Fibroblast of lung (primary cell): ENCODE measurements at regions not wholly inside any gene's neighbourhood (a gene's known extent, or its start where the extent isn't known, plus 50 kb on each side); places are given as distances from the start of the nearest gene placed in this dataset.
A peak's percentile ranks its signal among the peaks of the same experiment; 100 is the strongest.

Source experiments
- DNase-seq, 2 donors: peaks; one replicate each; pipeline versions ENCODE4 v3.0.0 to v3.0.0-alpha.2; 2010; ENCODE audit warnings: low read depth in 2 of 2
- H2AFZ ChIP-seq: 2 replicates; pipeline ENCODE4 v1.5.1; 2012; ENCODE audit warnings: low read length, control low read depth, inconsistent platforms
- H3K27ac ChIP-seq: 2 replicates; pipeline ENCODE4 v1.5.1; 2011; ENCODE audit warnings: low read length, control low read depth; ENCODE audit not compliant: insufficient read depth
- H3K27me3 ChIP-seq: 2 replicates; pipeline ENCODE4 v1.5.1; 2011; ENCODE audit warnings: mild to moderate bottlenecking, low read length; ENCODE audit not compliant: control insufficient read depth, insufficient read depth
- H3K36me3 ChIP-seq: 2 replicates; pipeline ENCODE4 v1.5.1; 2011; ENCODE audit warnings: low read length; ENCODE audit not compliant: control insufficient read depth, insufficient read depth
- H3K4me1 ChIP-seq: 2 replicates; pipeline ENCODE4 v1.5.1; 2011; ENCODE audit warnings: low read length; ENCODE audit not compliant: control insufficient read depth, insufficient read depth; ENCODE audit errors: extremely low read depth
- H3K4me2 ChIP-seq: 2 replicates; pipeline ENCODE4 v1.5.1; 2011; ENCODE audit warnings: low read length, control low read depth; ENCODE audit not compliant: insufficient read depth; ENCODE audit errors: extremely low read depth
- H3K4me3 ChIP-seq, 4 experiments: fragments of 200-600 bp in 1 of 4; sonication (generic) in 1 of 4; replicated peaks in 1 of 4; 2 replicates each; pipeline ENCODE4 v1.5.1; 2011 to 2016; ENCODE audit warnings: low read length in 4 of 4, low read depth in 3 of 4, mild to moderate bottlenecking in 3 of 4, control low read depth in 2 of 4, inconsistent platforms in 1 of 4, mixed read lengths in 1 of 4; ENCODE audit not compliant: insufficient read depth in 1 of 4; ENCODE audit errors: control extremely low read depth in 1 of 4
- H3K79me2 ChIP-seq: 2 replicates; pipeline ENCODE4 v1.5.1; 2012; ENCODE audit warnings: mild to moderate bottlenecking, low read length, inconsistent platforms; ENCODE audit not compliant: control insufficient read depth, insufficient read depth
- H3K9ac ChIP-seq: 2 replicates; pipeline ENCODE4 v1.5.1; 2011; ENCODE audit warnings: mild to moderate bottlenecking, low read length, control low read depth; ENCODE audit not compliant: insufficient read depth
- H3K9me3 ChIP-seq: 2 replicates; pipeline ENCODE4 v1.5.1; 2012; ENCODE audit warnings: low read depth, low read length; ENCODE audit not compliant: control insufficient read depth, insufficient read depth
- H4K20me1 ChIP-seq: 2 replicates; pipeline ENCODE4 v1.5.1; 2011; ENCODE audit warnings: low read length; ENCODE audit not compliant: control insufficient read depth, insufficient read depth; ENCODE audit errors: extremely low read depth
- EZH2 ChIP-seq: IDR thresholded peaks from 2 replicates; pipeline ENCODE4 v1.5.1; 2012; ENCODE audit warnings: low read length, control low read depth, mild to moderate bottlenecking; ENCODE audit errors: missing control alignments
- TF ChIP-seq, protein P1 (sequence below), 2 donors: IDR thresholded peaks in 1 of 2; conservative IDR thresholded peaks in 1 of 2; 1 replicate in 1 of 2; 2 replicates in 1 of 2; pipeline ENCODE4 v1.5.1; 2011 to 2012; ENCODE audit warnings: low read length in 2 of 2, control low read depth in 1 of 2, inconsistent platforms in 1 of 2, low read depth in 1 of 2, mild to moderate bottlenecking in 1 of 2

DNA sequence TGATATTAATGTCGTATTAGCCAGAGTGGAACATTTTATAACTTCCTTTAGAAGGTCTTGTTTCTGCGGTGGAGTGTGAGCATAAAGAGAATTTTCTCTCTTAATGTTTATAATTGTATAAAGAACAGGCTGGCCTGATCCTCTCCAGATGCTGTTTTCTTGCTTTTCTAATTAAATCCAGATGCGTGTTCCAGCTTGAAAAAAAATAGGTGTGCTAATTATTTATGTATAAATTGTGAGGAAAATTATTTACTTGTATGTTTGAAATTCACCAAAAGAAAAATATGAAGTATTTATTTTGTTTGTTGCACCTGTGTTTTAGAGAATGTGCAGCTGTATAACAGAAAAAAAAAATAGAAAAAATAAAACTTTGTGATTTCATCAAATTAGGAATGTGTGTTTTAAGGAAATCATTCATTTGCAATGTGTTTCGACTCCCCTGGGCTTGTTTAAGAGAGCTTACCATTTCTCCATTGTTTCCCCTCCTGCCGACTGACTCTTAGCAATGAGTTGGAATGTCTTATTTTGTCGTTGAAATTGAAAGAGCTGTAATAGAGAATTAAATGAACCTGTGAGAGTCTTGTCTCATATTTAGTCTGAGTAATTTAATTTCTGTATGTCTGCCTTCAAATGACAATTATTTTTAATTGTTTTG, 220.1 kb upstream of the NXPH2 start:
- Histone ChIP-seq H3K27me3 (no peaks in the 10 kb centered on the region), H3K4me1 (no peaks in the 10 kb centered on the region), H4K20me1 (no peaks in the 10 kb centered on the region), H3K4me2 (no peak overlapping the region), H2AFZ (no peak overlapping the region), H3K27ac (no peak overlapping the region), H3K9me3 (no peaks in the 10 kb centered on the region), H3K4me3 (no peak overlapping the region), H3K79me2 (no peaks in the 10 kb centered on the region), H3K36me3 (no peaks in the 10 kb centered on the region), H3K9ac (no peak overlapping the region)
- no peak for DNase-seq
- TF ChIP-seq, protein P1, sequence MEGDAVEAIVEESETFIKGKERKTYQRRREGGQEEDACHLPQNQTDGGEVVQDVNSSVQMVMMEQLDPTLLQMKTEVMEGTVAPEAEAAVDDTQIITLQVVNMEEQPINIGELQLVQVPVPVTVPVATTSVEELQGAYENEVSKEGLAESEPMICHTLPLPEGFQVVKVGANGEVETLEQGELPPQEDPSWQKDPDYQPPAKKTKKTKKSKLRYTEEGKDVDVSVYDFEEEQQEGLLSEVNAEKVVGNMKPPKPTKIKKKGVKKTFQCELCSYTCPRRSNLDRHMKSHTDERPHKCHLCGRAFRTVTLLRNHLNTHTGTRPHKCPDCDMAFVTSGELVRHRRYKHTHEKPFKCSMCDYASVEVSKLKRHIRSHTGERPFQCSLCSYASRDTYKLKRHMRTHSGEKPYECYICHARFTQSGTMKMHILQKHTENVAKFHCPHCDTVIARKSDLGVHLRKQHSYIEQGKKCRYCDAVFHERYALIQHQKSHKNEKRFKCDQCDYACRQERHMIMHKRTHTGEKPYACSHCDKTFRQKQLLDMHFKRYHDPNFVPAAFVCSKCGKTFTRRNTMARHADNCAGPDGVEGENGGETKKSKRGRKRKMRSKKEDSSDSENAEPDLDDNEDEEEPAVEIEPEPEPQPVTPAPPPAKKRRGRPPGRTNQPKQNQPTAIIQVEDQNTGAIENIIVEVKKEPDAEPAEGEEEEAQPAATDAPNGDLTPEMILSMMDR (conservative IDR thresholded peaks at IDR 0.05 in 1 of 2, IDR thresholded peaks at IDR 0.05 in 1 of 2; ENCODE audit: low read depth in 1 of 2, low read length in 2 of 2) = no peak
- TF ChIP-seq EZH2 = no peak

DNA sequence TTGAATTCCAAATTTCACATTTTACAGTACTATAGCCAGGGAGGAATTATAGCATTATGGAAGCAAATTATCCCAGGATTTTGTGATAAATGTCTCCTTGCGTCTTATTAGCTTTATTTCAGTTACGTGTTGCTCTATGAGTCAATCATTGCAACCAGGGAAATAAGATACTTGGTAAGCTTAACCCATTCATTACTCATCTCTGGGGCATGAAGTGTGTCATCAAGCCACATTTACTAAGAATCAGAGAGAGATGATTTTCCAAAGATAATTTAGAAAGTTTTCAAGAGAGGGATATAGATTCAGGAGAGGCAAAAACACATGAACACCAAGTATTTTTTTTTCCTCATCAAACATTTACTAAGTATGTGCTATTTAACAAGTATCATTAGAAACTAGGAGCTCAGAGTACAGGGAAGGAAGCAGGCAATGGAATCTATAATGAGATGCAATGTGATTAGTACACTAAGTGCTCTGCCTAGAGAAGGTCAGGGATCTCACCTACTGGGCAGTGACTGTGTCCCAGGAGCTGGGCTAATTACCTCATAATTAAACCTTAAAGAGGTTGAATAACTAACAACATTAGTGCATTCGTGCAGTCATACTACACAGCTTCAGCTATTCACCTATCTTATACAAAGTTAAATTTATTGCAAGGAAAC, 217.8 kb upstream of the NXPH2 start:
- Histone ChIP-seq H3K9ac (no peak overlapping the region), H4K20me1 (no peaks in the 10 kb centered on the region), H3K4me3 (no peak overlapping the region), H3K79me2 (no peaks in the 10 kb centered on the region), H3K27me3 (no peaks in the 10 kb centered on the region), H3K4me1 (no peaks in the 10 kb centered on the region), H3K9me3 (no peaks in the 10 kb centered on the region), H3K36me3 (no peaks in the 10 kb centered on the region), H3K4me2 (no peak overlapping the region), H2AFZ (no peak overlapping the region), H3K27ac (no peak overlapping the region)
- no peak for TF ChIP-seq EZH2
- TF ChIP-seq, protein P1 (conservative IDR thresholded peaks at IDR 0.05 in 1 of 2, IDR thresholded peaks at IDR 0.05 in 1 of 2; ENCODE audit: low read depth in 1 of 2, low read length in 2 of 2) = no peak
- peak in 1 of 2 donors; percentile 68 for DNase-seq

DNA sequence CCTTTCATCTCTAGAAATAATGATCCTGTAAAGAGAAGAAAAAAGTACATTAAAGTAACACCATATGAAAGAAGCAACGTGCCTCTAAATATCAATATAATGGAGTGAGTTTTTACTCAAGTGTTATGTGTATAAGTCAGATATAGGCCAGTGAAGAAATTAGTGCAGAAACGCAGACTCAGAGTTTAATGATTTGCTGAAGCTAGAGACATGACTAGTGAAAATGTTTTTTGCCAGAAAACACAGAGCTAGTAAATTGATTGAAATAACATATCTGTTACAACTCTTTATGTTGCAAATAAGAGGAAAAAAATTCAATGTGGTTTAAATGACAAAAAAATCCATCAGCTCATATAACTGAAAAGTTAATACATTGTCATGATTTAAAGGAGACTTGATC, 217.2 kb upstream of the NXPH2 start:
- no peaks in the 10 kb centered on the region for H3K79me2 ChIP-seq
- DNase-seq = no peak
- no peak overlapping the region for H2AFZ ChIP-seq
- no peaks in the 10 kb centered on the region for H3K36me3 ChIP-seq
- H3K27ac ChIP-seq = no peak overlapping the region
- TF ChIP-seq, protein P1 (conservative IDR thresholded peaks at IDR 0.05 in 1 of 2, IDR thresholded peaks at IDR 0.05 in 1 of 2; ENCODE audit: low read depth in 1 of 2, low read length in 2 of 2) = no peak
- no peak for TF ChIP-seq EZH2
- H3K9ac ChIP-seq = no peak overlapping the region
- no peaks in the 10 kb centered on the region for H3K27me3 ChIP-seq
- no peak overlapping the region for H3K4me2 ChIP-seq
- no peaks in the 10 kb centered on the region for H3K4me1 ChIP-seq
- no peak overlapping the region for H3K4me3 ChIP-seq
- no peaks in the 10 kb centered on the region for H3K9me3 ChIP-seq
- H4K20me1 ChIP-seq = no peaks in the 10 kb centered on the region
